H1 (cell line): ENCODE measurements at regions not wholly inside any gene's neighbourhood (a gene's known extent, or its start where the extent isn't known, plus 50 kb on each side); places are given as distances from the start of the nearest gene placed in this dataset.

Experiments
- CTCF ChIA-PET: fragments of 300-600 bp; sonication (Branson Sonifier 250); formaldehyde crosslinking; loops from one replicate; lab custom pipeline; 2021; ENCODE audit not compliant: partially characterized antibody; lab: Charles Lee
- POLR2A ChIA-PET: fragments of 300-600 bp; sonication (Branson Sonifier 250); formaldehyde crosslinking; loops from one replicate; lab custom pipeline; 2021; ENCODE audit warnings: inconsistent platforms; ENCODE audit not compliant: partially characterized antibody; lab: Charles Lee
- DNase-seq, 2 experiments: peaks; one replicate each; pipeline versions ENCODE4 v3.0.0 to v3.0.0-alpha.2; 2010 to 2022; ENCODE audit warnings: low spot score in 2 of 2, low read depth in 1 of 2, mixed read lengths in 1 of 2
- FAIRE-seq: peaks from 2 replicates; lab custom pipeline; 2011; peaks lifted over from hg19 to GRCh38; lab: Jason Lieb, UNC
- H2AFZ ChIP-seq: 2 replicates; pipeline ENCODE4 v1.8.1; 2012; ENCODE audit warnings: low read length, inconsistent platforms
- H2AK5ac ChIP-seq: 2 replicates; pipeline ENCODE4 v1.6.1; 2013; ENCODE audit warnings: low read depth, low read length
- H2BK120ac ChIP-seq: replicated peaks from 2 replicates; pipeline ENCODE3; 2013; ENCODE audit warnings: low read depth, low read length, inconsistent platforms
- H2BK12ac ChIP-seq: 2 replicates; pipeline ENCODE4 v1.6.1; 2013; ENCODE audit warnings: low read depth, low read length
- H2BK15ac ChIP-seq: 2 replicates; pipeline ENCODE4 v1.6.1; 2013; ENCODE audit warnings: low read length
- H2BK20ac ChIP-seq: 2 replicates; pipeline ENCODE4 v1.6.1; 2013; ENCODE audit warnings: low read length
- H2BK5ac ChIP-seq: 2 replicates; pipeline ENCODE4 v1.6.1; 2013; ENCODE audit warnings: low read depth, low read length
- H3K14ac ChIP-seq: 2 replicates; pipeline ENCODE4 v1.6.1; 2013; ENCODE audit warnings: inconsistent platforms; ENCODE audit not compliant: insufficient read length
- H3K18ac ChIP-seq: 2 replicates; pipeline ENCODE4 v1.6.1; 2013; ENCODE audit warnings: low read length; ENCODE audit errors: extremely low read depth
- H3K23ac ChIP-seq: 2 replicates; pipeline ENCODE4 v1.6.1; 2013; ENCODE audit warnings: inconsistent platforms; ENCODE audit not compliant: insufficient read length
- H3K23me2 ChIP-seq: 2 replicates; pipeline ENCODE4 v1.6.1; 2013; ENCODE audit warnings: low read depth, low read length
- H3K27ac ChIP-seq: 2 replicates; pipeline ENCODE4 v1.6.1; 2011; ENCODE audit warnings: low read depth, low read length, inconsistent platforms
- H3K27me3 ChIP-seq, 4 experiments: replicated peaks in 1 of 4; 1 replicate in 1 of 4; 2 replicates in 3 of 4; pipeline versions ENCODE4 v1.6.1 to v1.8.1; 2011 to 2013; ENCODE audit warnings: low read length in 3 of 4, mild to moderate bottlenecking in 3 of 4, inconsistent platforms in 2 of 4, mixed read lengths in 2 of 4, moderate library complexity in 1 of 4; ENCODE audit not compliant: control insufficient read depth in 3 of 4, insufficient read depth in 3 of 4; ENCODE audit errors: extremely low read depth in 1 of 4
- H3K36me3 ChIP-seq, 4 experiments: 2 replicates each; pipeline versions ENCODE4 v1.6.1 to v1.8.1; 2011 to 2013; ENCODE audit warnings: mild to moderate bottlenecking in 4 of 4, low read length in 3 of 4, moderate library complexity in 2 of 4, control low read depth in 1 of 4, inconsistent platforms in 1 of 4; ENCODE audit not compliant: insufficient read depth in 4 of 4, control insufficient read depth in 2 of 4
- H3K4ac ChIP-seq: replicated peaks from 2 replicates; pipeline ENCODE3; 2013; ENCODE audit warnings: low read length, low read depth, mixed read lengths, inconsistent platforms; ENCODE audit not compliant: insufficient read length
- H3K4me1 ChIP-seq, 4 experiments: replicated peaks in 1 of 4; 1 replicate in 1 of 4; 2 replicates in 3 of 4; pipeline versions ENCODE4 v1.6.1 to v1.8.1; 2011 to 2013; ENCODE audit warnings: low read length in 3 of 4, inconsistent platforms in 2 of 4, mixed read lengths in 1 of 4; ENCODE audit not compliant: insufficient read depth in 4 of 4, control insufficient read depth in 3 of 4
- H3K4me2 ChIP-seq, 2 experiments: 2 replicates each; pipeline versions ENCODE4 v1.6.1 to v1.8.1; 2011 to 2013; ENCODE audit warnings: low read depth in 2 of 2, low read length in 2 of 2, control low read depth in 1 of 2, inconsistent platforms in 1 of 2, mild to moderate bottlenecking in 1 of 2; ENCODE audit not compliant: insufficient read depth in 1 of 2
- H3K4me3 ChIP-seq, 4 experiments: fragments of 200-600, 300-600 bp in 1 of 4; sonication (generic), shearing (Covaris generic), sonication (Bioruptor Twin) in 1 of 4; 2 replicates each; pipeline versions ENCODE4 v1.5.1 to v1.8.1; 2011 to 2016; ENCODE audit warnings: low read length in 4 of 4, low read depth in 3 of 4, control low read depth in 2 of 4, inconsistent platforms in 2 of 4, mild to moderate bottlenecking in 2 of 4, mixed read lengths in 1 of 4, moderate library complexity in 1 of 4; ENCODE audit not compliant: insufficient read depth in 2 of 4; ENCODE audit errors: extremely low read depth in 1 of 4
- H3K56ac ChIP-seq: replicated peaks from 2 replicates; pipeline ENCODE3; 2013; ENCODE audit warnings: low read depth, mild to moderate bottlenecking, mixed read lengths, low read length, inconsistent platforms; ENCODE audit not compliant: insufficient read length
- H3K79me1 ChIP-seq: 2 replicates; pipeline ENCODE4 v1.6.1; 2013; ENCODE audit warnings: low read depth, low read length, control low read depth
- H3K79me2 ChIP-seq, 2 experiments: 2 replicates each; pipeline versions ENCODE4 v1.6.1 to v1.8.1; 2012 to 2013; ENCODE audit warnings: low read length in 2 of 2, mild to moderate bottlenecking in 2 of 2, inconsistent platforms in 1 of 2; ENCODE audit not compliant: insufficient read depth in 2 of 2, control insufficient read depth in 1 of 2
- H3K9ac ChIP-seq, 4 experiments: replicated peaks in 1 of 4; 1 replicate in 1 of 4; 2 replicates in 3 of 4; pipeline versions ENCODE4 v1.6.1 to v1.8.1; 2011 to 2013; ENCODE audit warnings: low read depth in 3 of 4, low read length in 3 of 4, control low read depth in 2 of 4, mild to moderate bottlenecking in 2 of 4, moderate library complexity in 2 of 4, inconsistent platforms in 1 of 4; ENCODE audit errors: extremely low read depth in 1 of 4
- H3K9me3 ChIP-seq, 2 experiments: 2 replicates each; pipeline versions ENCODE4 v1.6.1 to v1.8.1; 2012 to 2013; ENCODE audit warnings: mild to moderate bottlenecking in 2 of 2, moderate library complexity in 2 of 2, control low read depth in 1 of 2, inconsistent platforms in 1 of 2, low read depth in 1 of 2, low read length in 1 of 2, mixed read lengths in 1 of 2; ENCODE audit not compliant: insufficient read depth in 2 of 2
- H4K20me1 ChIP-seq, 2 experiments: replicated peaks in 1 of 2; 2 replicates each; pipeline versions ENCODE3 to v1.8.1; 2011 to 2013; ENCODE audit warnings: inconsistent platforms in 2 of 2, low read length in 2 of 2, mild to moderate bottlenecking in 1 of 2; ENCODE audit not compliant: insufficient read depth in 2 of 2, control insufficient read depth in 1 of 2
- H4K5ac ChIP-seq: 2 replicates; pipeline ENCODE4 v1.6.1; 2013; ENCODE audit warnings: low read length, low read depth, mixed read lengths, inconsistent platforms; ENCODE audit not compliant: insufficient read length
- H4K8ac ChIP-seq: 2 replicates; pipeline ENCODE4 v1.8.0; 2013; ENCODE audit warnings: mild to moderate bottlenecking, moderate library complexity, low read length, inconsistent platforms; ENCODE audit not compliant: insufficient read depth; ENCODE audit errors: extremely low read depth
- H4K91ac ChIP-seq: replicated peaks from 2 replicates; pipeline ENCODE3; 2013; ENCODE audit warnings: low read length, mixed read lengths, inconsistent platforms; ENCODE audit not compliant: insufficient read length
- BACH1 ChIP-seq: IDR thresholded peaks from 2 replicates; pipeline ENCODE4 v1.6.1; 2012; ENCODE audit warnings: low read length, improper control_type of control experiment
- CBX8 ChIP-seq: fragments of 300-800, 300-1000 bp; sonication (generic); IDR thresholded peaks from 2 replicates; pipeline ENCODE4 v1.7.1; 2016; ENCODE audit warnings: low read depth, low read length, borderline replicate concordance
- POU5F1 ChIP-seq: IDR thresholded peaks from 2 replicates; pipeline ENCODE4 v1.6.1; 2011; ENCODE audit warnings: low read depth, mild to moderate bottlenecking, low read length, moderate library complexity
- RAD21 ChIP-seq, 2 experiments: IDR thresholded peaks in 1 of 2; conservative IDR thresholded peaks in 1 of 2; 2 replicates each; pipeline ENCODE4 v1.6.1; 2011; ENCODE audit warnings: low read depth in 2 of 2, low read length in 2 of 2, improper control_type of control experiment in 1 of 2, inconsistent platforms in 1 of 2, mild to moderate bottlenecking in 1 of 2, moderate library complexity in 1 of 2
- SP4 ChIP-seq: IDR thresholded peaks from 2 replicates; pipeline ENCODE4 v1.6.1; 2012; ENCODE audit warnings: low read length, inconsistent platforms
- TAF1 ChIP-seq: IDR thresholded peaks from 2 replicates; pipeline ENCODE4 v1.6.1; 2011; ENCODE audit warnings: mild to moderate bottlenecking, low read depth, low read length
- TEAD4 ChIP-seq: IDR thresholded peaks from 2 replicates; pipeline ENCODE4 v1.6.1; 2012; ENCODE audit warnings: low read depth, low read length, inconsistent platforms, mixed read lengths
- WGBS, 2 experiments: shearing (Covaris generic) in 1 of 2; methylation state at CpG; one replicate each; pipeline versions ENCODE4 v1.1.6 to v1.1.7; 2013 to 2015; ENCODE audit warnings: low lambda C conversion rate in 2 of 2, mixed read lengths in 2 of 2, inconsistent platforms in 1 of 2, low coverage in 1 of 2, missing lambda C conversion rate in 1 of 2; ENCODE audit not compliant: insufficient replicate concordance in 2 of 2, insufficient coverage in 1 of 2, insufficient read length in 1 of 2; ENCODE audit errors: extremely low coverage in 1 of 2, missing lambda C conversion rate in 1 of 2; 5-methylcytosine and 5-hydroxymethylcytosine counted together

- Histone ChIP-seq H3K27ac (no peak overlapping the region), H3K14ac (no peak overlapping the region), H2BK15ac (no peak overlapping the region), H3K4ac (no peak overlapping the region), H2BK5ac (no peak overlapping the region), H4K5ac (no peak overlapping the region), H2AK5ac (no peak overlapping the region), H2BK120ac (no peak overlapping the region), H2BK12ac (no peak overlapping the region), H3K23ac (no peak overlapping the region), H3K18ac (no peak overlapping the region), H3K79me2 (no peaks in the 10 kb centered on the region), H2BK20ac (no peak overlapping the region), H3K9ac (no peak overlapping the region), H3K56ac (no peak overlapping the region), H3K4me1 (no peaks in the 10 kb centered on the region), H4K20me1 (no peaks in the 10 kb centered on the region), H3K36me3 (no peaks in the 10 kb centered on the region), H3K9me3 (no peaks in the 10 kb centered on the region), H4K91ac (no peak overlapping the region), H3K27me3 (no peaks in the 10 kb centered on the region), H3K4me2 (no peak overlapping the region), H3K23me2 (no peaks in the 10 kb centered on the region; the same call in 1 of the 2 replicates), H2AFZ (no peak overlapping the region), H3K79me1 (no peaks in the 10 kb centered on the region), H4K8ac (no peak overlapping the region), H3K4me3 (no peak overlapping the region)
- WGBS, 2 experiments = 100% methylated on average over 1 of the region's 1 CpG; no CpG with 5 or more reads in 1 of the 2 experiments
- TF ChIP-seq TEAD4 = no peak
- no peak for TF ChIP-seq POU5F1
- no peak for TF ChIP-seq RAD21 (IDR thresholded peaks at IDR 0.05 in 1 of 2, conservative IDR thresholded peaks at IDR 0.05 in 1 of 2; ENCODE audit: low read depth in 2 of 2, low read length in 2 of 2)
- no peak for TF ChIP-seq BACH1
- TF ChIP-seq TAF1 = no peak
- no peak for TF ChIP-seq CBX8
- TF ChIP-seq SP4 = no peak
- POLR2A ChIA-PET = no interaction called here
- FAIRE-seq = no peak
- CTCF ChIA-PET = interaction anchor here (0.6 to 0.8 kb wide), 2 partner anchors 776 to 1427 kb away, joined by 3 read pairs; no protein-coding TSS in a partner anchor
- DNase-seq = no peak
Observed at GRCh38 chr12:23236811-23237210, 611.8 kb downstream of the ETNK1 start.
